ENCODE measurements at regions not wholly inside any gene's neighbourhood (a gene's known extent, or its start where the extent isn't known, plus 50 kb on each side); places are given as distances from the start of the nearest gene placed in this dataset.
A peak's percentile ranks its signal among the peaks of the same experiment; 100 is the strongest.
"Not testable (repeated sequence)": the region's sequence is repeated elsewhere in the genome, so short reads cannot be mapped to it uniquely, and the experiment has no call there.

- Histone ChIP-seq H3K27ac (peak overlapping the region in 1 of 21 experiments; percentile 45), H3K4me3 (no peak overlapping the region)
Measured at GRCh38 chr4:1547131-1547855, 136.8 kb downstream of the FAM53A start.

GRCh38 chr4:1544861-1545281 lies 138.6 kb upstream of the NKX1-1 start:
- H3K27ac ChIP-seq: peak overlapping the region in 9 of 21 experiments; percentile 0 to 78 (median 19)
- no peak overlapping the region for H3K4me3 ChIP-seq

- H3K4me3 ChIP-seq: not testable (repeated sequence)
- peak overlapping the region in 8 of 21 experiments; percentile 0 to 78 (median 30) for H3K27ac ChIP-seq
Measured at GRCh38 chr4:1544435-1544834, 138.2 kb upstream of the NKX1-1 start.

GRCh38 chr4:1543976-1544375 lies 137.7 kb upstream of the NKX1-1 start:
- no peak overlapping the region for H3K27ac ChIP-seq

GRCh38 chr4:1543561-1543960 lies 137.3 kb upstream of the NKX1-1 start:
- H3K4me3 ChIP-seq: no peak overlapping the region
- H3K27ac ChIP-seq: no peak overlapping the region

More at GRCh38 chr4:1543976-1544375, 137.7 kb upstream of the NKX1-1 start:
- no peak overlapping the region for H3K4me3 ChIP-seq

- no peak overlapping the region for H3K27ac ChIP-seq
Measured at GRCh38 chr4:1542516-1543320, 136.5 kb upstream of the NKX1-1 start.

GRCh38 chr4:1542226-1542490 lies 135.9 kb upstream of the NKX1-1 start:
- Histone ChIP-seq H3K27ac (no peak overlapping the region), H3K4me3 (no peak overlapping the region)

More at GRCh38 chr4:1542516-1543320, 136.5 kb upstream of the NKX1-1 start:
- no peak overlapping the region for H3K4me3 ChIP-seq

GRCh38 chr4:1541449-1542225 lies 135.4 kb upstream of the NKX1-1 start:
- no peak overlapping the region for H3K27ac ChIP-seq

GRCh38 chr4:1540601-1541375 lies 134.5 kb upstream of the NKX1-1 start:
- Histone ChIP-seq H3K27ac (no peak overlapping the region), H3K4me3 (no peak overlapping the region)

More at GRCh38 chr4:1541449-1542225, 135.4 kb upstream of the NKX1-1 start:
- no peak overlapping the region for H3K4me3 ChIP-seq

GRCh38 chr4:1539859-1540600 lies 133.8 kb upstream of the NKX1-1 start:
- H3K27ac ChIP-seq: no peak overlapping the region
- no peak overlapping the region for H3K4me3 ChIP-seq

- Histone ChIP-seq H3K27ac (no peak overlapping the region), H3K4me3 (no peak overlapping the region)
Measured at GRCh38 chr4:1538941-1539772, 132.9 kb upstream of the NKX1-1 start.

- H3K4me3 ChIP-seq: no peak overlapping the region
- H3K27ac ChIP-seq: no peak overlapping the region
Measured at GRCh38 chr4:1538096-1538410, 131.8 kb upstream of the NKX1-1 start.

- Histone ChIP-seq H3K4me3 (no peak overlapping the region), H3K27ac (no peak overlapping the region)
Measured at GRCh38 chr4:1537410-1538095, 131.3 kb upstream of the NKX1-1 start.

- Histone ChIP-seq H3K27ac (no peak overlapping the region), H3K4me3 (no peak overlapping the region)
Measured at GRCh38 chr4:1536579-1537409, 130.6 kb upstream of the NKX1-1 start.

- H3K27ac ChIP-seq: no peak overlapping the region
- H3K4me3 ChIP-seq: no peak overlapping the region
Measured at GRCh38 chr4:1535926-1536578, 129.8 kb upstream of the NKX1-1 start.

- Histone ChIP-seq H3K27ac (no peak overlapping the region), H3K4me3 (no peak overlapping the region)
Measured at GRCh38 chr4:1534876-1535526, 128.8 kb upstream of the NKX1-1 start.
